ENCODE measurements at regions not wholly inside any gene's neighbourhood (a gene's known extent, or its start where the extent isn't known, plus 50 kb on each side); places are given as distances from the start of the nearest gene placed in this dataset.

- no peaks in the 10 kb centered on the region for H3K36me3 ChIP-seq (replicated peaks in 1 of 2)
- H3K4me3 ChIP-seq, result no peak overlapping the region
- 74 to 91% (median 82%) methylated on average over 3 of the region's 3 CpGs for WGBS, 4 donors
- H3K9me3 ChIP-seq (replicated peaks in 1 of 3), result no peaks in the 10 kb centered on the region
- H3K27ac ChIP-seq, result no peak overlapping the region
- no peaks in the 10 kb centered on the region for H3K27me3 ChIP-seq
- intact Hi-C loops (cut with DNase I), result no loop called here
- TF ChIP-seq CTCF (IDR thresholded peaks at IDR 0.05) (no peak), POLR2A (IDR thresholded peaks at IDR 0.05) (no peak)
- DNase-seq, result no peak
- no peaks in the 10 kb centered on the region for H3K4me1 ChIP-seq (replicated peaks in 1 of 2)
These were observed 168.5 kb upstream of the PELI2 start for GRCh38 chr14:55949708-55950107.

- no peak for TF ChIP-seq CTCF (IDR thresholded peaks at IDR 0.05)
- no peak for TF ChIP-seq POLR2A (IDR thresholded peaks at IDR 0.05)
- no peak overlapping the region for H3K27ac ChIP-seq
- no peaks in the 10 kb centered on the region for H3K9me3 ChIP-seq (replicated peaks in 1 of 3)
- no peak for DNase-seq
- H3K4me1 ChIP-seq (replicated peaks in 1 of 2), result no peaks in the 10 kb centered on the region
- no peaks in the 10 kb centered on the region for H3K36me3 ChIP-seq (replicated peaks in 1 of 2)
- intact Hi-C loops (cut with DNase I), result no loop called here
- 82 to 85% (median 83%) methylated on average over 7 of the region's 7 CpGs for WGBS, 4 donors
- H3K27me3 ChIP-seq, result no peaks in the 10 kb centered on the region
- H3K4me3 ChIP-seq, result no peak overlapping the region
These were observed 168.1 kb upstream of the PELI2 start for GRCh38 chr14:55950135-55950534.

DNA sequence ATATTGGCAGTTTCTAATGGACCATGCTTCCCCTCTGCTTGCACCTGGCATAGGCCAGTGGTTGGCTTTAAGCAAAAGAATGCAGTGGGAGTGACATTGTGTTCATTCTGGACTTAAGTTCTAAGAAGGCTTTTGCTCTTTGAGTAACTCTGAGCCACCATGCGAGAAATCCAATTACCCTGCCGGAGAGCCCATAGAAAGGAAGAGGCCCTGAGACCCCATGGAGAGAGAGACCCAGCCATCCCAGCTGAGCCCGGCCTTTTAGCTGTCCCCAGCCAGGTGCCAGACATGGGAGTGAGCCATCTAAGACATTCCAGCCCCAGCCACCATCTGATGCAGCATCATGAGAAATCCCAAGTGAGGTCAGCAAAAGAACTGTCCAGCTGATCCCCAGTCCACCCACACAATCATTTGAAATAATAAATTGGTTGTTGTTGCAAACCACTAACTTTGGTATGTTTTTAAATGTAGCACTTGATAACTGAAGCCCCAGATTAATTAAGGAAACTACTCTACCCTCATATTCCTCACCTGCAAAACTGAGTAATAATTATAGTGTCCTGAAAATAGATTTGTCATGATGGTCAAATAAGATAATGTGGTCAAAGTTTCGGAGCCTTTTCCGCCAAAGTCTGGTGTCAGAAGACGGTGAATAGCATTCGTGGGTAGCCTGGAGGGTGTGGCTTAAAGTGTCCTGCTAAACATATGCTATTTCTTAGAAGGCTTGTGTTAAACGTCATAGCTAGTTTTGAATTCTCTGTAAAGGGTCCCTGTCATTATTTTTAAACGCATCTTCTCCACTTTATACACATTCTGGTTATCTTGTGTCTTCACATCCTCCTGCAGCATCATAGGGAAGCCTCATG lies 166.6 kb upstream of the PELI2 start:
- H3K27ac ChIP-seq, result no peak overlapping the region
- WGBS, 4 donors, result 77 to 83% (median 79%) methylated on average over 9 of the region's 9 CpGs
- no peaks in the 10 kb centered on the region for H3K9me3 ChIP-seq (replicated peaks in 1 of 3)
- no peak overlapping the region for H3K4me3 ChIP-seq
- H3K4me1 ChIP-seq (replicated peaks in 1 of 2), result no peaks in the 10 kb centered on the region
- no peaks in the 10 kb centered on the region for H3K27me3 ChIP-seq
- TF ChIP-seq CTCF (IDR thresholded peaks at IDR 0.05) (no peak), POLR2A (IDR thresholded peaks at IDR 0.05) (no peak)
- H3K36me3 ChIP-seq (replicated peaks in 1 of 2), result no peaks in the 10 kb centered on the region
- intact Hi-C loops (cut with DNase I), result no loop called here
- no peak for DNase-seq

DNA sequence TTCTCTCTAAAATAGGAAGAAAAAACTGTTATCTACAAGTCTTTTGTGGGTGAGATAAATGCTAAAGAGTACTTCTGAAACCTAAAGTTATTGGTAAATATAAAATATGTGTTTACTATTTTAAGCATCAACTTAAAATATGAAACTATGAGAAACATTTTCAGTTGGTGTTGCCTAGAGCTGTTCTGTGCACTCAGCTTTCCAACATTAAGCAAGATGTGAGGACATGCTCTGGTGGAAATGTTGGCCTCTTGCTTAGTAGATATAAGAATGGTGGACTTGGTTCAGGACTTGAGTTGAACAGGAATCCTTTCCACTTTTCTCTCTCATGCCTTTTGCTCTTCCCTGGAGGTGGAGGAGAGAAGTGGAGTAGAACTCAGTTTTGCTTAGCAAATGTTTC lies 164.1 kb upstream of the PELI2 start:
- no peak overlapping the region for H3K27ac ChIP-seq
- no peaks in the 10 kb centered on the region for H3K9me3 ChIP-seq (replicated peaks in 1 of 3)
- TF ChIP-seq POLR2A (IDR thresholded peaks at IDR 0.05), result no peak
- TF ChIP-seq CTCF (IDR thresholded peaks at IDR 0.05), result no peak
- DNase-seq, result no peak
- no peaks in the 10 kb centered on the region for H3K4me1 ChIP-seq (replicated peaks in 1 of 2)
- no peak overlapping the region for H3K4me3 ChIP-seq
- H3K27me3 ChIP-seq, result no peaks in the 10 kb centered on the region
- no peaks in the 10 kb centered on the region for H3K36me3 ChIP-seq (replicated peaks in 1 of 2)
- intact Hi-C loops (cut with DNase I), result no loop called here

Measured in adrenal gland (tissue), 9 donors.